Trophoblast cell (in vitro differentiated cells and primary cell): ENCODE measurements at regions not wholly inside any gene's neighbourhood (a gene's known extent, or its start where the extent isn't known, plus 50 kb on each side); places are given as distances from the start of the nearest gene placed in this dataset.

Experiments used
- DNase-seq, 2 donors: peaks; one replicate each; pipeline ENCODE4 v3.0.0-alpha.2; 2016
- H2AFZ ChIP-seq: 2 replicates; pipeline ENCODE4 v1.6.1; 2013; ENCODE audit warnings: low read length, moderate library complexity, mild to moderate bottlenecking; ENCODE audit not compliant: insufficient read depth, poor library complexity
- H2AK5ac ChIP-seq: 2 replicates; pipeline ENCODE4 v1.6.1; 2013; ENCODE audit warnings: mild to moderate bottlenecking, low read length
- H2BK120ac ChIP-seq: 2 replicates; pipeline ENCODE4 v1.6.1; 2013; ENCODE audit warnings: low read length, mild to moderate bottlenecking, moderate library complexity; ENCODE audit not compliant: insufficient read depth, poor library complexity
- H2BK12ac ChIP-seq: 2 replicates; pipeline ENCODE4 v1.6.1; 2013; ENCODE audit warnings: mild to moderate bottlenecking, low read length, moderate library complexity
- H2BK5ac ChIP-seq: 2 replicates; pipeline ENCODE4 v1.6.1; 2013; ENCODE audit warnings: low read length, low read depth, moderate library complexity, mild to moderate bottlenecking; ENCODE audit not compliant: poor library complexity
- H3K14ac ChIP-seq: 2 replicates; pipeline ENCODE4 v1.6.1; 2013; ENCODE audit warnings: mild to moderate bottlenecking, low read length
- H3K18ac ChIP-seq: 2 replicates; pipeline ENCODE4 v1.6.1; 2013; ENCODE audit warnings: mild to moderate bottlenecking, low read length
- H3K23ac ChIP-seq: 2 replicates; pipeline ENCODE4 v1.6.1; 2013; ENCODE audit warnings: low read length
- H3K27ac ChIP-seq: 2 replicates; pipeline ENCODE4 v1.5.1; 2013; ENCODE audit warnings: low read depth, mild to moderate bottlenecking, inconsistent platforms, low read length, moderate library complexity
- H3K27me3 ChIP-seq: 2 replicates; pipeline ENCODE4 v1.6.1; 2013; ENCODE audit warnings: inconsistent platforms, mild to moderate bottlenecking, low read length, moderate library complexity; ENCODE audit not compliant: insufficient read depth
- H3K36me3 ChIP-seq, 2 experiments: 1 replicate in 1 of 2; 2 replicates in 1 of 2; pipeline ENCODE4 v1.6.1; 2013; ENCODE audit warnings: low read length in 2 of 2, mild to moderate bottlenecking in 2 of 2, moderate library complexity in 1 of 2; ENCODE audit not compliant: insufficient read depth in 2 of 2, control insufficient read depth in 1 of 2
- H3K4ac ChIP-seq: 2 replicates; pipeline ENCODE4 v1.6.1; 2013; ENCODE audit warnings: low read depth, mild to moderate bottlenecking, low read length, moderate library complexity
- H3K4me1 ChIP-seq, 2 experiments: 1 replicate in 1 of 2; 2 replicates in 1 of 2; pipeline ENCODE4 v1.6.1; 2013; ENCODE audit warnings: low read length in 2 of 2, mild to moderate bottlenecking in 2 of 2, moderate library complexity in 1 of 2; ENCODE audit not compliant: insufficient read depth in 2 of 2, control insufficient read depth in 1 of 2
- H3K4me2 ChIP-seq: 2 replicates; pipeline ENCODE4 v1.6.1; 2013; ENCODE audit warnings: inconsistent platforms, mild to moderate bottlenecking, low read length, moderate library complexity
- H3K4me3 ChIP-seq: 2 replicates; pipeline ENCODE4 v1.5.1; 2013; ENCODE audit warnings: mild to moderate bottlenecking, low read depth, low read length, inconsistent platforms
- H3K79me1 ChIP-seq: one replicate; pipeline ENCODE4 v1.6.1; 2013; ENCODE audit warnings: low read length
- H3K79me2 ChIP-seq: 2 replicates; pipeline ENCODE4 v1.6.1; 2013; ENCODE audit warnings: low read length, mild to moderate bottlenecking; ENCODE audit not compliant: control insufficient read depth, insufficient read depth, poor library complexity
- H3K9ac ChIP-seq: 2 replicates; pipeline ENCODE4 v1.6.1; 2013; ENCODE audit warnings: mild to moderate bottlenecking, low read length
- H3K9me3 ChIP-seq: 2 replicates; pipeline ENCODE4 v1.6.1; 2013; ENCODE audit warnings: low read depth, mild to moderate bottlenecking, control low read depth, inconsistent platforms, low read length; ENCODE audit not compliant: insufficient read depth
- H4K12ac ChIP-seq: 2 replicates; pipeline ENCODE4 v1.6.1; 2013; ENCODE audit warnings: low read depth, mild to moderate bottlenecking, low read length, moderate library complexity
- H4K8ac ChIP-seq: 2 replicates; pipeline ENCODE4 v1.6.1; 2013; ENCODE audit warnings: low read depth, mild to moderate bottlenecking, low read length, moderate library complexity
- H4K91ac ChIP-seq: one replicate; pipeline ENCODE4 v1.6.1; 2013; ENCODE audit warnings: low read depth, mild to moderate bottlenecking, low read length, moderate library complexity
- WGBS: extraction: QIAGEN DNeasy Blood & Tissue Kit; methylation state at CpG from one replicate; pipeline ENCODE4 v1.1.7; 2013; ENCODE audit warnings: missing lambda C conversion rate; ENCODE audit not compliant: insufficient read length, insufficient coverage; ENCODE audit errors: extremely low coverage; 5-methylcytosine and 5-hydroxymethylcytosine counted together

GRCh38 chr19:28670836-28671235, 542.1 kb downstream of the UQCRFS1 start:
- Histone ChIP-seq H3K79me1 (no peaks in the 10 kb centered on the region), H3K4me1 (no peaks in the 10 kb centered on the region), H4K8ac (no peak overlapping the region), H3K9ac (no peak overlapping the region), H3K79me2 (no peaks in the 10 kb centered on the region), H2BK5ac (no peak overlapping the region), H2AFZ (no peak overlapping the region), H3K18ac (no peak overlapping the region), H3K4ac (no peak overlapping the region), H3K4me3 (no peak overlapping the region), H3K36me3 (peaks cover 2 to 4% of the 10 kb centered on the region in 2 experiments), H3K27me3 (no peaks in the 10 kb centered on the region), H3K4me2 (no peak overlapping the region), H3K23ac (no peak overlapping the region), H3K27ac (no peak overlapping the region), H2BK12ac (no peak overlapping the region), H4K91ac (no peak overlapping the region), H3K9me3 (peaks cover 7% of the 10 kb centered on the region), H2BK120ac (no peak overlapping the region), H4K12ac (no peak overlapping the region), H2AK5ac (no peak overlapping the region), H3K14ac (no peak overlapping the region)
- no CpG with 5 or more reads among the region's 2 CpGs for WGBS
- no peak for DNase-seq

GRCh38 chr19:28669804-28670203, 543.1 kb downstream of the UQCRFS1 start:
- no peak overlapping the region for H3K27ac ChIP-seq
- no peak overlapping the region for H3K4me3 ChIP-seq
- no peak overlapping the region for H3K9ac ChIP-seq
- no peak overlapping the region for H3K14ac ChIP-seq
- H3K79me2 ChIP-seq, result no peaks in the 10 kb centered on the region
- no peak overlapping the region for H2BK12ac ChIP-seq
- H2AK5ac ChIP-seq, result no peak overlapping the region
- H4K91ac ChIP-seq, result no peak overlapping the region
- peaks cover 7% of the 10 kb centered on the region for H3K9me3 ChIP-seq
- H3K79me1 ChIP-seq, result no peaks in the 10 kb centered on the region
- no peak overlapping the region for H2AFZ ChIP-seq
- no peaks in the 10 kb centered on the region for H3K27me3 ChIP-seq
- H3K4ac ChIP-seq, result no peak overlapping the region
- WGBS, result no CpG with 5 or more reads among the region's 2 CpGs
- DNase-seq, result no peak
- H4K8ac ChIP-seq, result no peak overlapping the region
- no peak overlapping the region for H2BK120ac ChIP-seq
- no peak overlapping the region for H2BK5ac ChIP-seq
- no peak overlapping the region for H4K12ac ChIP-seq
- peak overlapping the region; percentile 40 for H3K23ac ChIP-seq
- H3K4me2 ChIP-seq, result no peak overlapping the region
- H3K18ac ChIP-seq, result no peak overlapping the region
- H3K36me3 ChIP-seq, result peaks cover 2 to 4% of the 10 kb centered on the region in 2 experiments
- no peaks in the 10 kb centered on the region for H3K4me1 ChIP-seq

DNA sequence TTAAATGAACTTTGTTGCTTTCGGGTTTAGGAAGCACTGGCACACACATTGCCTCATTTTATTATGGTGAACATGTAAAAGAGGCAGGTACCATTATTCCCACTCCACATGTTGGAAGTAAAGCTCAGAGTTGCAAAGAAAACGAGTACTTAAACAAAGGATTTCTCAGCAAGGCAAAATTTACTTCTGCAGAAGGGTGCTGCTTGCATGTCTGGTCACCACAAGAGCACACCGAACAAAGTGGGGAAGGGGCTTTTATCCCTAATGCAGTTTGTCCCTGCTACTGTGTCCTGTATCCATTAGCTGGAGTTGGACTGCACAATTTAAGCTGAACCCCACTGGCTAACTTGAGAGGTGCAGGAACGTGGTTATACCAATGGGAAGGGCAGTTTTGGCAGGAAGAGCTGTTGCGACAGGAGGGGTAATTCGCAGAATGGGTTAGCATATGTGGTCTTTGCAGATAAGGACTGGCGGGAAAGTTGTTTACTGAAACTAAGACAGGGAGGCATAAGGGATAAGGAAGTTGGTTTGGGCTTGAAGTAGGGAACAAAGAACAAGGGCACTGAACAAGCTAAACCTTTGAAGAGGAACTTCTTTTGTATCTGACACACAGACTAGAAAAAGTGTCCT, 545.5 kb downstream of the UQCRFS1 start:
- Histone ChIP-seq H3K14ac (no peak overlapping the region), H3K9me3 (peaks cover 7% of the 10 kb centered on the region), H4K12ac (no peak overlapping the region), H2BK5ac (no peak overlapping the region), H2AK5ac (no peak overlapping the region), H3K23ac (no peak overlapping the region), H2BK12ac (no peak overlapping the region), H4K91ac (no peak overlapping the region), H4K8ac (no peak overlapping the region), H3K18ac (no peak overlapping the region), H3K4me1 (no peaks in the 10 kb centered on the region), H2AFZ (no peak overlapping the region), H3K79me1 (no peaks in the 10 kb centered on the region), H3K79me2 (no peaks in the 10 kb centered on the region), H3K4me3 (peak overlapping the region; percentile 14), H2BK120ac (no peak overlapping the region), H3K36me3 (peaks cover 2 to 4% of the 10 kb centered on the region in 2 experiments), H3K27ac (no peak overlapping the region), H3K4me2 (no peak overlapping the region), H3K27me3 (no peaks in the 10 kb centered on the region), H3K9ac (no peak overlapping the region), H3K4ac (no peak overlapping the region)
- no peak for DNase-seq
- WGBS, result no CpG with 5 or more reads among the region's 7 CpGs

DNA sequence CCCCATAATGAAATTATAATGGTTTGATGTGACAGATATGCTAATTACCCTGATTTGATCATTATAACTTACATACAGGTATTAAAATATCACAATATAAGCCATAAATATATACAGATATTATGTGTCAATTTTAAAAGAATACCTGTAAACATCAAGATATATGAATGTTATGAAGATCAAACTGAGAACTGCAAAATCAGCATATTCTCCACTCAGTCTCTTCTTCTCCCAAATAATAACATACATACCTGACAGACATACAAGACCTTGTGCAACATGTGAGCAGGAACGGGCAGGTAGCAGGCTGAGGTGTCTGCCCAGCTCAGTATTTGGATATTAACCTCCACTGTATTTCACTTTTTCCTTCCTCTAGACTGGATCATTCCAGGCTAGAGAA, 547.2 kb downstream of the UQCRFS1 start:
- no peak overlapping the region for H2AFZ ChIP-seq
- H3K9ac ChIP-seq, result no peak overlapping the region
- H3K27me3 ChIP-seq, result no peaks in the 10 kb centered on the region
- H4K12ac ChIP-seq, result no peak overlapping the region
- no peak overlapping the region for H3K4me3 ChIP-seq
- H3K79me2 ChIP-seq, result no peaks in the 10 kb centered on the region
- H3K18ac ChIP-seq, result no peak overlapping the region
- H2BK120ac ChIP-seq, result no peak overlapping the region
- H3K79me1 ChIP-seq, result no peaks in the 10 kb centered on the region
- peaks cover 2 to 4% of the 10 kb centered on the region in 2 experiments for H3K36me3 ChIP-seq
- WGBS, result no CpG with 5 or more reads among the region's 1 CpG
- no peak overlapping the region for H2BK12ac ChIP-seq
- no peak for DNase-seq
- no peak overlapping the region for H2BK5ac ChIP-seq
- no peak overlapping the region for H3K23ac ChIP-seq
- no peak overlapping the region for H3K4ac ChIP-seq
- no peak overlapping the region for H3K14ac ChIP-seq
- H3K4me2 ChIP-seq, result no peak overlapping the region
- H3K27ac ChIP-seq, result no peak overlapping the region
- H3K9me3 ChIP-seq, result peaks cover 7% of the 10 kb centered on the region
- H2AK5ac ChIP-seq, result no peak overlapping the region
- H4K91ac ChIP-seq, result no peak overlapping the region
- no peaks in the 10 kb centered on the region for H3K4me1 ChIP-seq
- H4K8ac ChIP-seq, result no peak overlapping the region
